IPS DF 4.7 (cell line): ENCODE measurements at regions not wholly inside any gene's neighbourhood (a gene's known extent, or its start where the extent isn't known, plus 50 kb on each side); places are given as distances from the start of the nearest gene placed in this dataset.

Source experiments
- DNase-seq: peaks from one replicate; pipeline ENCODE4 v3.0.0-alpha.2; 2013; ENCODE audit warnings: low spot score; ENCODE audit errors: extremely low read depth

DNA sequence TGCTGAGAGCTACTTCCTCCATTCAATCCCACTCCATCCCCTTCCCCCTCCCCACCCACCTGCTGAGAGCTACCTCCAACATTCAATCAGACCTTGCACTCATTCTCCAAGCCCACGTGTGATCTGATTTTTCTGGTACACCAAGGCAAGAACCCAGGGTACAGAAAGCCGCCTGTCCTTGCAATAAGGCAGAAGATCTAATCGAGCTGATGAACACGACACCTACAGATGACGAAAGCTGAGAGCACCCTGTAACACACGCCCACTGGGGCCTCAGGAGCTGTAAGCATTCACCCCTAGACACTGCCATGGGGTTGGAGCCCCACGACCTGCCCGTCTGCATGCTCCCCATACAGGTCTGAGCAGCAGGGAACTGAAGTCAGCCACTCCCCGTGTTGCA, 58.3 kb downstream of the TRIML1 start:
- no peak for DNase-seq

DNA sequence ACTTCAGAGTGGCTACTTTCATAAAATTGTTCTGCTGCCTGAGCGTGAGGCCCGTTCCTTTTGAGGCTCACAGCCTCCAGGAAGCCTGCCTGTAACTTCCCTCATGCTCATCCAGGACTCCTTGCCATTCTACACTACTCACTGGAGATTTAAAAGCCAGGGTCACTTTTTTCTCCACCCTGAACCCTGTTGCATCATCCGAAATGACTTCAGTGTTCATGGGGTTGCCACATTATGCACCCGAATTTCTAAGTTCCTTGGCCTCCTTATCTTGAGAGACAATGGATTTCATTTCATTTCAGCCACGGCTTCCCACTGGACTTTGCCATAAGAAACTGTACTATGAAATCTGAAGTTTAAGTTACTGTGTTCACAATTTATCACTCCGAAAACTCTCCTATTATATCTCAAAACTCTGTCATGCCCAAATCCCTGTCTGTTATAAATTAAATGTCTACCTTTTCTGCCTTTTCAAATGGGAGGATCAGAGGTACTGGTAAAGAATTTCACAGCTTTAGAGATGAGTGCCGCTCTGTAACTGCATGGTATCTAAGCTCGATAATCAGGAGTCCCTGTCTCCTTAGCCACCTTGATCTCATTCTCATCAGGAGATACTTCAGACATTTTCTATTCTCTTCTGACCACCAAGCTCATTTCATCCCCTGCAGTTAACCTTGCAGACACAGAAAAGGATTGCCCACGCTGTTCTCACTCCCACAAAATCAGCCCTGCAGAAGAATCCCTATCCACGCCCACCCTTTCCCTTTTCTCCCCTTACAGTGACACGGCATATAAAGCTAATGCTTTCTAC, 59.9 kb downstream of the TRIML1 start:
- no peak for DNase-seq

DNA sequence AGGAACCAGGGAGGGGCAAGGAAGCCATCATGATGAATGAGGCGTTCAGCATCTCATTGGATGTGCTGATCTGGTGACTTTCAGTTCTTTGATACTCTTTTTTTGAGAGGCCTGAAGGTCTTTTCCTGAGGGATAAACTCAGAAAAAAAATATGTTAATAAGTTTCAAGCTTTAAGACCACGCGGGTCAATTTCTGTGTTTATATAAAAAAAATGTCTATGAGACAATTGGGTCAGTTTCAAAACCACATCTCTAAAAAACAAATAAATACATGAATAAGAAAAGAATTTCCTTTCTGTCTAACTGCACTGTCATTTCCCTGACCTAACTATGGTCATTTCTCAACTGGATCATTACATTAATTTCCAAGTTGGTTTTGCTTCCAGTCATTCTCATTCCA, 62.6 kb downstream of the TRIML1 start:
- DNase-seq: no peak

DNA sequence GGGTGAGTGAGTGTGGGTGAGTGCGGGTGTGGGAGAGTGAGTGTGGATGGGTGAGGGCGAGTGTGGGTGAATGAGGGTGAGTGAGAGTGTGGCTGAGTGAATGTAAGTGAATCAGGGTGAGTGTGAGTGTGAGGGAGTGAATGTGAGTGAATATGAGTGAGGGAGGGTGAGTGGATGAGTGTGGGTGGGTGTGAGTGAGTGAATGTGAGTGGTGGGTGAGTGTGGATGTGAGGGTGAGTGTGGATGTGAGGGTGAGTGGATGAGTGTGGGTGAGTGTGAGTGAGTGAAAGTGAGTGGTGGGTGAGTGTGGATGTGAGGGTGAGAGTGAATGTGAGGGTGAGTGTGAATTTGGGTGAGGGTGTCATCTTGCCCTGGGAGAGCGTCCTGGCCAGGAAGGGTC, 67.5 kb downstream of the TRIML1 start:
- no peak for DNase-seq

DNA sequence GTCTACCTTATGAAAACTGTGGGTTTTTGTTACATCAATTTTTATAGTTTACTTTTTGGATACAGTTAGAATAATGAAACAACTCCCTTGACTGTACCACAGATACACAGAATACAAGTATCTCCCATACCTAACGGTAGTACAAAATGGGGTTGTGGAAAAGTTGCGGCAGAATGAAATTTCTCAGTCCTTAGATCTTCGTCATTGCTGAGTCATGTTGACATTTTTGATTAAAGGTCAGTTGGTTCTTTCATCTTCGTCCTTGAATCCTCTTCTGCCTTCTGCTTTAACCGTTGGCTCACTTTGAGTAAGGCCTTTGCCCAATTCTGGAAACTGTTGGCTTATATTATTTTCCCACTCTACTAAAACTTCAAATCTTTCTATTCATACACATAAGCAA, 75.6 kb downstream of the TRIML1 start:
- DNase-seq: no peak

DNA sequence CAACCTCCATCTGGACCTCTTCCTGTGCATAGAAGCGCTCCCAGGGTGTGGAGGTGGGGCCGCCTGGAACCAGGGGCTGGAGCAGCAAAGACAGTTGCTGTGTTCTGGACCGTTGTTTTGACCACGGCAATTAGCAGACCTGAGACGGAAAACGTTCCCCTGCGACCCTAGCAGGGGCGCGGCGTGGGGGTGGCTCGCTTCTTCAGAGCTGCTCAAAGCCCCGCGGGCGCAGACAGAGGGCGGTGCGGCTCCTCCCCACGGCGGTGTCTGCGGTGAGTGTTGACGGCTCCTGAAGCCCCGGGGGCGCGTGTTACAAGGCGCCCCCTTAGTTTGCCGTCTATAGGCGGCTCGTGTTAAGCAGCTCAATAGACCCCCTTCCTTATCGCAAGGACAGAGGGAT, 79.2 kb downstream of the TRIML1 start:
- no peak for DNase-seq

DNA sequence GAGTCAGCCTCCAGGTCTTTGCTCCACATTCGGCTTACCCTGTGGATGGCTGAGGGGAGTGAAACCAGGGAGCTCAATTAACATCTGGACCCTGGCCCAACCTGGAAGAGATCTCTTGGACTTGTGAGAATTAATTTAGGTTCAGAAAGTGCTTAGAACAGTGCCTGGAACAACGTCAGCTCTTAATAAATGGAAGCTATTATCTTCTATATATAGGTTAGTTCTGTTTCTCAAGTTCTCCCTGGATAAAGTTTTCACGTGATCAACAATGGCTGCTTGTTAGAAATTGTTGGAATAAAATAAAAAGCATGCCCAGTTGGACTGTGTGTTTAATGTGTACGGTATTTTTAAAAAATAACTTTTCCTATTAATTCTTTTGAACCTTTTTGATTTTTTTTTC, 80.8 kb downstream of the TRIML1 start:
- no peak for DNase-seq

DNA sequence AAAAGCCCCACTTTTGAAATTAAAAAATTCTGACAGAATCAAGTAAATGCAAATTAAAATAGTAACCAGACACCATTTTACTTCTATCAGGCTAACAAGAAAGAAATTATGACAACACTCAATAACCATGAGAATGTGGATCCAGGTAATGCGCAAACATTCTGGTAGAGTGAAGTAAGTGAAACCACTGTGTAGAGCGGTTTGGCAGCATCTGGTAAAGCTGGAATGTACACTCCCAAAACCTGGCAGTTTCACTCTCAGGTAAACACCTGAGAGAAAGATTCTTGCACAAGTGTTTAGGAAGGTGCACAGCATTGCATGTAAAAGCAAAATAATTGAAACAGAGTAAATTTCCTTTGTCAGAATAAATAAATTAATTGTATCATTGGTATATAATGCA, 81.8 kb downstream of the TRIML1 start:
- DNase-seq: no peak

DNA sequence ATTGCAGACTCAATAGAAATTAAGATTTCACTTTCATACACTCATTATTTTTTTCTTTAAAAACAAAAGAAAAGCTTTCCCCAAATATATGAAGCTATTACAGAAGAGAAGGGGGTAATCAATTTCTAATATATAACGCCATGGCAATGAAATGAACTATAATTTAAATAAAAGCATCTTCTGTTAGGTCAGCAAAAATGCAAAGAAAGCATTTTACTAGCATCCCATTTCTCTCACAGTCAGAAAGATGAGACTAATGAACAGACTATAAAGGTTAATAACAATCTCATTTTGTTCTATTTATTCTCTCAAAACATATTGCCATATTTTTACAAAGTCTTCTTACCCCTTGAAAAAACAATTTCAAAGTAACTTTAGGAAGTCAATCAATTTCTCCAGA, 89.0 kb downstream of the TRIML1 start:
- DNase-seq: no peak

DNA sequence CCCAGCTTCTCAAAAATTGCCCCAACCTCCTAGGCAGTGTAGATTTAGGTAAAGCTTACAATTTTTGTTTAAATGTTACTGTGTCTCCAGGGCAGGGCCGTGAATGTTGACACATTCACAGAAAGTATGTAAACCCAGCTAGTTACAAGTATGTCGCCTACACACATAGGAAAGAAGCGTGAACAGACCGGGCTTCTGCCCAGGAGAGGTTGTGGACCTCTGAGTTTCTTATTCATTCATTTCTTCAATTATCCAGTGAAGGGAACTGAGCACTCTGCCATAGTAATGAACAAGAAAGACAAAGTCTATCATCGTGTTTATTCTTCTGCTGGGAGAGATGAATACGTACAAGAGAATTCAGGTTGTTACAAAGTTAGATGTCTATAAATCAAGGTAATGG, 93.2 kb downstream of the TRIML1 start:
- no peak for DNase-seq

DNA sequence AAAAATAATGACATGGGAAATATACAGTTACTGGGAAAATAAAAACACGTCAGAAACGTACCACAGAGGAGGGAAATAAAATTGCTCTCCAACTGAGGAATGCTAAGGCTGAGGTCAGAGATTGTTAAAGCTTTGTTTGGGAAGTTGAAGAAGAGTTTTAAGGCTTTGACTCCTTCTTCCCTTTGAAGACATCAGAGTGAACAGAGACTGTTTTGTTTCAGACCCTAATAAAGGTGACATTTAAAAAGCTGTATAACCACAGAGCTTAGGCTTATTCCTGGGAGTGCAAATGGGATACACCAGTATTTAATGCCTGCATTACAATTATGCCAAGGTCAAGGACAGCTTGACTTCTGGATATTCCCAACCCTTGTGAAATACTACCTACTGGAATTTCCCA, 102.8 kb downstream of the TRIML1 start:
- no peak for DNase-seq

DNA sequence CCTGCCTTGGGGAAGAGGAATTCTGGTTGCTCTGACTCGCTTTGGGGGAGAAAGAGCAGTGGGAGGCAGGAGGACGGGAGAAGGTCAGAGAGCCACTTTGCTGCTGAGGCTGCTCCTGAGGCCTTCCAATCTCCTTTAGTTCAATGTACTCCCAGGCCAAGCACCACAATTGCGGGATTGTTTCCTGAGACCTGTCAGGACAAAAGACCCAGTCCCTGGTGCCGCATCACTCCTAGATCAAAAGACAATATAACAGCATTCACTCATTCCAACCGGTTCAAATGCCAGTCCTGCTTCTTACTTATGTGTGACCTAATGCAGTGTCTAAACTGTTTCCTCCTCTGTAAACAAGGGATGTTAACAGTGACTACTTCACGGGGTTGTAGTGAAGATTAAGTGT, 106.4 kb downstream of the TRIML1 start:
- DNase-seq: no peak

DNA sequence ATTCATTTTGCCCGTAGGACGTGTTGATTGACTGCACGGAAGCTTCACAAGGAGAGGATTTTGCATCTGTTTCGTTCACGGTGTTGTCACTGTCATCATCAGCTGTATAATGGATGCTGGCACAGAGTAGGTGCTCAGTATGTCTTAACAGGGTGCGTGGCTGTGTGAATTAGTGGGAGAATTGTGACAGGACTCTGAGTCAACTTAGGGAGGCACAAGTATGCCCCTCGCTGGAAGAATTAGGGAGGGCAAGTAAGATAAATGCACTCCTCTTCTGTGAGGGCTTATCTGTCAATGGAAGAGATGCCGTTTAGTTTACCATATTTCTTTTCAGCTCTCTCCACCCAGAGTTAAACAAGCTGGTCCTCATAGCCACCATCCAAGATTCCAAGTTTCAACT, 107.2 kb downstream of the TRIML1 start:
- no peak for DNase-seq

DNA sequence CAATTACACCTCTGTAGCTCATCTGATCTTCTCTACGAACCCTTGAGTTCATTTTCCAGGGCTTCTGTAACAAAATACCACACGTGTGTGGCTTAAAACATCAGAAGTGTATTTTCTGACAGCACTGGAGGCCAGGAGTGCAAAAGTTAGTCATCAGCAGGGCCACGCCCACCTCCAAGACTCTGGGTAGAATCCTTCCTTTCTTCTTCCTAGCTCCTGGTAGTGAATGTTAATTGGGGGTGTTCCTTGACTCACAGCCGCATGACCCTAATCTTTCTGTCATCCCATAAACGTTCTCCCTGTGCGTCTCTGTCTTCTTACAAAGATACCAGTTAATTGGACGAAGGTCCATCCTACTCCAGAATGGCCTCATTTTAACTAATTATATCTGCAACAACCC, 115.0 kb downstream of the TRIML1 start:
- DNase-seq: no peak

DNA sequence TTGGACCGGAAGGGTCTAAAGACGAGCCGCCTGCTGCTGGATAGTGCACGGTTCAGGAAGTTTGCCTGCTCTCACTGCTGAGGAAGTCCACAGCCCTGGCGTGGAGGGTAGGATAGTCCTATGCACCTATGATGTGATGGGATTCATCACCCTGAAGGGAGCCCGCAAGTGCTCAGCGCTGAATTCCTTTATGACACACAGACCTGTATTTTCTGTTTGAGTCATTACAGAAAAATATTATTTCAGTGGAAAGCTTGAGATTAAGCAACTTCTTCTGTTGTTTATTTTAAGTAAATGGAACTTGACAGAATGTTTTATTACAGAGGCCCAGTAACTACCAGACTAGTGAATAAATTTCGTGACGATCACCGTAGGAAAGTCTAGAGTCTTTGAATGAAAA, 123.2 kb downstream of the TRIML1 start:
- DNase-seq: no peak

DNA sequence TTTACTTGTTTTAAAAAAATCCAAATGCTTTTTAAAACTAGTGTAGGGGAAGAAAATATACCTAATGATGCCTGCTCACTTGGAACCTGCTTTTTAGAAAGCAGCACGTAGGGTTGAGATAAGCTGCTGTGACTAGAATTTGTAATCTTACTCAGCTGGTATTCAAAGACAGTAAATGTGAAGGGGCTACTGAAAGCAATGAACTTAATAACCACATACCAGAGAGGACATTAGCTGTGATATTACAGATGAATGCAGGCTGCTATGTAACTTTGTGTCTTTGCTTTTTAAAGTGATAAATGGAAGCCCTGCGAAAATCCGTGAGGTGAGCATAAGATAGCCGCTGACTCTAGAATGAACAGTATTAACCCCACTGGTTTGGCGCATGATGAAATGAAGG, 124.1 kb downstream of the TRIML1 start:
- DNase-seq: no peak

DNA sequence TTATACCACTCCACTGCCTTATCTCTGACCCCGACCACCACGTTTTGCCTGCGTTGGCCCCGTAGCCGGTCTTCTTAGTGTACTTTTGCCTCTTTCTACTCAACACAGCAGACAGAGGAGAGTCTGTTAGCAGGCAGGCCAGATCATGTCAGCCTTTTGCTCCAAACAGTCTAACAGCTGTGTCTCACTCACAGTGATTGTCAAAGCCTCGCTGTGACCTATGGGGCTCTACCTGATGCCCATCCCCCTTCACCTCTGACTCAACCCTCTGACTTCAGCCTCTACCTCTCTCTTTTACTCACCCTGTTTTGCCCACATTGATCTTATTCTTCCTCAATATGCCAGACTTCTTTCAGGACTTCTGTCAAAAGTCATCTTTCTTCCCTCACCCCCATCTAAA, 127.1 kb downstream of the TRIML1 start:
- DNase-seq: no peak

DNA sequence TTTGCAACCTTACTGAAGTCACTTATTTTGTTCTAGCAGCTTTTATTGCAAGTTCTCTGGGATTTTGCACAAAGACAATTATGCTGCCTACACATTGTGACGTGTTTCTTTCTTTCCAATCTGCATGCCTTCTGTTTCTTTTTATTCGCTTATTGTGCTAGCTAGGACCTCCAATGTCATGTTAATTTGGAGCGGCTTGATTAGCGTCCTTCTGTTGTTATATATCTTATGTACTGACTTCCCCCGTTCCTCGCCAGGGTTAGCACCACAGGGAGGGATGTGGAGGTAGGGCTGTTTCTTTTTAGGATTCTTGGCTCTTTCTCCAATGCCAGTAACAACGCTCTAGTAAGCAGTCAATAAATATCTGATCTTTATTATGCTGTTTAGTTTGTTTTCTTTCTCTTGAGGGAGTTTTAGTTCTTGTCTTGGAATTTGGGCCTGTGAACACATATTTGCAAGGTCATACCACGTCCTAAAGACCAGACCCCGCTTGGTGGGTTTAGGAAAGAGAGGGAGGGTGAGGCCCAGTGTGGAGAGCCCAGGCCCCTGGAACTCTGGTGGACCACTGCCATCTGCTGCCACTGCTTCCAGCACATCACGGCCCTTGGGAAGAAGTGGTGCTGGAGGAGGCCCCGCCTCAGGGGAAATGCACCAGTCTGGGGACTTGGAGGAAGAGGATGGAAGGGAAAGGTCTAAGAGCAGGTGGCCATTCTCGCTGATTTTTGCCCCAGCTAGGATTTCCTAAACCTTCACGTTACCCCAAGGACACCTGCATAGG, 129.1 kb downstream of the TRIML1 start:
- DNase-seq: no peak

DNA sequence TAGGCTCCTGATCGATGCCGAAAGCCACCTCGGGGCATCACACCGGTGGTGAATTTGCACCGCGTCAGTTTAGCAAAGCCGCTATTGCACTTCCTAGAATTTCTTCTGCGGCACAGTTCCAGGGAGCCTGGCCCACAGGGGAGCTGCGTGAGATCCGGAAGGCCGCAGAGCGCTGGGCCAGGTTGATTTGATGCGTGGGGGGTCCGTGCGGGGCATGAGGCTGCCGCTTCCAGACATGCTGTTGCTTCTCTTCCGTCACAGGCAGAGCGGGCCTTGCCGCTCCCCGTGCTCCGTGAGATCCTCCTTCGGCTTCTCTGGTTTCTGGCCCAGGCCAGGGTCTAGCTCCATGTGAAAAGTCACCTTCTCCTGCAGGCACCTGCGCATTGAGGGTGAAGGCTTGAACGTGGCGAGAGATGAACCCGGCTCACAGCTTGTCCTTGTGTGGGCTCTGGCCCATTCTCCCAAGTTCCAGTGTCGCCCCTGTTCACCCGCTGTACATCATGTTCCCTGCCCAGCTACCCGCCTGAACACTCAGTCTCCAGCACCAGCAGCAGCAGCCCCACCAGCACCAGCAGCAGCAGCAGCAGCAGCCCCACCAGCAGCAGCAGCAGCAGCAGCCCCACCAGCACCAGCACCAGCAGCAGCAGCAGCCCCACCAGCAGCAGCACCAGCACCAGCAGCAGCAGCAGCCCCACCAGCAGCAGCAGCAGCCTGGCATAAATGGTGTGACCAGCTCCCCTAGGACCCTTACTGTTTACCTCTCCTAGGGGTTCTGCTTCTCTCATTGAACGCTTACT, 131.2 kb downstream of the TRIML1 start:
- no peak for DNase-seq

DNA sequence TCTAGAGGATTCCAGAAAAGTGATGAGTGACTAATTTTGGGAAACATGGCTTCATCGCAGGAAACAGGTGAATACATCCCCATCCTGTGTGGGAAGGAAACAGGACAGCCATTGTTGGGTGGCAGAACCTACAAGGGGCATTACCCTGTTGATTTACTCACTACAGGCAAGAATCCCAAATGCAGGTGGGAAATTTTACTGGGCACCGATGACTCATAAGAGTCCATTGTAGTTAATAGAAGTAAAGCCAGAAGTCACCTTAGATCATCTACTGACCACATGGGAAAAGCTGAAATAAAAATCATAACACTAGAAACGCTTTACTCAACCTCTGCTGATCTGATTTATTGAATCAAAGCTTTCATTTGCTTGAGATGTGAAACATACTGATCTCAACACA, 136.4 kb downstream of the TRIML1 start:
- DNase-seq: no peak

DNA sequence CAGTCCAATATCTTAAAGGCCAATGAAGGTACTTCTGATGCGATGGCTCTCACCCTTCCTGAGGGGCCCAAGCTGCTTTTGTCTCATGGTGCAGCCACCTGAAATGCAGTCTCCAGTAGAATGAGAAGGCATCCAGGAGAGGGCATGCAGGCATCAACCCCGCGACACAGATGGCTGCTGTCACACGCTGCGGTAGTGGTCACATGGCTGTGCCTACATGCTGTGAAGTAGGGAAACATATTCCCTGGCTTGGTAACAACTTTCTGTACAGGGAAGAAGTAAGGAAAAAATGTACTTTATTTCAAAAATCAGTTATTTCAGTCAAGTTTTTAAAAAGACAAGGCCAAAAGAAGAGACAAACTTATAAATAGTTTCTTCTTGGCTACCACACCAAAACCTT, 139.9 kb downstream of the TRIML1 start:
- DNase-seq: no peak
